ENCODE measurements at regions not wholly inside any gene's neighbourhood (a gene's known extent, or its start where the extent isn't known, plus 50 kb on each side); places are given as distances from the start of the nearest gene placed in this dataset.

- no peak overlapping the region for H3K4me3 Mint-ChIP-seq
- peaks cover 0 to 4% of the 10 kb centered on the region in 2 donors for H3K27me3 Mint-ChIP-seq
- DNase-seq (no peak), ATAC-seq (replicated peaks) (no peak)
- H3K27ac Mint-ChIP-seq, result no peak overlapping the region
- no peaks in the 10 kb centered on the region for H3K36me3 Mint-ChIP-seq
- no peaks in the 10 kb centered on the region for H3K4me1 Mint-ChIP-seq
- H3K9me3 Mint-ChIP-seq, result peaks cover 6 to 9% of the 10 kb centered on the region in 2 donors
These were observed 174.0 kb upstream of the ATP1B1 start for GRCh38 chr1:168932539-168932938.

GRCh38 chr1:168933141-168933805 lies 173.2 kb upstream of the ATP1B1 start:
- no peak for ATAC-seq (replicated peaks)
- Mint-ChIP-seq H3K4me1 (no peaks in the 10 kb centered on the region), H3K9me3 (peaks cover 6 to 9% of the 10 kb centered on the region in 2 donors), H3K36me3 (no peaks in the 10 kb centered on the region), H3K27ac (no peak overlapping the region), H3K27me3 (peaks cover 0 to 4% of the 10 kb centered on the region in 2 donors), H3K4me3 (no peak overlapping the region)
- no peak for DNase-seq

- ATAC-seq (replicated peaks) (no peak), DNase-seq (no peak)
- no peaks in the 10 kb centered on the region for H3K36me3 Mint-ChIP-seq
- H3K4me3 Mint-ChIP-seq, result no peak overlapping the region
- H3K9me3 Mint-ChIP-seq, result peaks cover 6% of the 10 kb centered on the region in 2 donors
- H3K27me3 Mint-ChIP-seq, result peaks cover 24 to 28% of the 10 kb centered on the region in 2 donors
- no peaks in the 10 kb centered on the region for H3K4me1 Mint-ChIP-seq
- no peak overlapping the region for H3K27ac Mint-ChIP-seq
These were observed 167.2 kb upstream of the ATP1B1 start for GRCh38 chr1:168939110-168939946.

- H3K27ac Mint-ChIP-seq, result no peak overlapping the region
- H3K4me1 Mint-ChIP-seq, result no peaks in the 10 kb centered on the region
- no peaks in the 10 kb centered on the region for H3K36me3 Mint-ChIP-seq
- no peak overlapping the region for H3K4me3 Mint-ChIP-seq
- ATAC-seq (replicated peaks), result no peak
- H3K9me3 Mint-ChIP-seq, result peaks cover 4 to 6% of the 10 kb centered on the region in 2 donors
- H3K27me3 Mint-ChIP-seq, result peaks cover 24 to 29% of the 10 kb centered on the region in 2 donors
- DNase-seq, result no peak
These were observed 166.6 kb upstream of the ATP1B1 start for GRCh38 chr1:168939947-168940223.

- no peaks in the 10 kb centered on the region for H3K4me1 Mint-ChIP-seq
These were observed 164.8 kb upstream of the ATP1B1 start for GRCh38 chr1:168941640-168942039.

GRCh38 chr1:168942165-168942564 lies 164.3 kb upstream of the ATP1B1 start:
- H3K4me3 Mint-ChIP-seq, result no peak overlapping the region
- H3K27ac Mint-ChIP-seq, result no peak overlapping the region
- no peaks in the 10 kb centered on the region for H3K4me1 Mint-ChIP-seq
- H3K9me3 Mint-ChIP-seq, result no peaks in the 10 kb centered on the region
- no peak for DNase-seq
- no peaks in the 10 kb centered on the region for H3K36me3 Mint-ChIP-seq
- peaks cover 27 to 35% of the 10 kb centered on the region in 2 donors for H3K27me3 Mint-ChIP-seq
- ATAC-seq (replicated peaks), result no peak

More at GRCh38 chr1:168941640-168942039, 164.8 kb upstream of the ATP1B1 start:
- Mint-ChIP-seq H3K36me3 (no peaks in the 10 kb centered on the region), H3K27ac (no peak overlapping the region), H3K4me3 (no peak overlapping the region), H3K27me3 (peaks cover 26 to 35% of the 10 kb centered on the region in 2 donors), H3K9me3 (peaks cover 0 to 3% of the 10 kb centered on the region in 2 donors)
- ATAC-seq (replicated peaks) (no peak), DNase-seq (no peak)

- Mint-ChIP-seq H3K27me3 (peaks cover 24 to 34% of the 10 kb centered on the region in 2 donors), H3K36me3 (no peaks in the 10 kb centered on the region), H3K4me3 (no peak overlapping the region), H3K9me3 (no peaks in the 10 kb centered on the region), H3K27ac (no peak overlapping the region), H3K4me1 (no peaks in the 10 kb centered on the region)
- DNase-seq (no peak), ATAC-seq (replicated peaks) (no peak)
These were observed 160.6 kb upstream of the ATP1B1 start for GRCh38 chr1:168945870-168946269.

- no peaks in the 10 kb centered on the region for H3K36me3 Mint-ChIP-seq
- no peak for DNase-seq
- H3K27me3 Mint-ChIP-seq, result peaks cover 18 to 29% of the 10 kb centered on the region in 2 donors
- H3K27ac Mint-ChIP-seq, result no peak overlapping the region
- H3K4me1 Mint-ChIP-seq, result no peaks in the 10 kb centered on the region
- ATAC-seq (replicated peaks), result no peak
- H3K4me3 Mint-ChIP-seq, result no peak overlapping the region
- no peaks in the 10 kb centered on the region for H3K9me3 Mint-ChIP-seq
These were observed 159.4 kb upstream of the ATP1B1 start for GRCh38 chr1:168947041-168947440.

GRCh38 chr1:168949672-168950071 lies 156.8 kb upstream of the ATP1B1 start:
- Mint-ChIP-seq H3K36me3 (no peaks in the 10 kb centered on the region), H3K27me3 (peaks cover 3 to 12% of the 10 kb centered on the region in 2 donors), H3K4me3 (no peak overlapping the region), H3K9me3 (peaks cover 0 to 1% of the 10 kb centered on the region in 2 donors), H3K4me1 (no peaks in the 10 kb centered on the region), H3K27ac (no peak overlapping the region)
- DNase-seq (no peak), ATAC-seq (replicated peaks) (no peak)

- Mint-ChIP-seq H3K27ac (no peak overlapping the region), H3K27me3 (peaks cover 16 to 23% of the 10 kb centered on the region in 2 donors), H3K9me3 (peaks cover 0 to 1% of the 10 kb centered on the region in 2 donors), H3K4me1 (no peaks in the 10 kb centered on the region), H3K36me3 (no peaks in the 10 kb centered on the region), H3K4me3 (no peak overlapping the region)
- ATAC-seq (replicated peaks) (no peak), DNase-seq (no peak)
These were observed 148.7 kb upstream of the ATP1B1 start for GRCh38 chr1:168957818-168958217.

- no peak overlapping the region for H3K27ac Mint-ChIP-seq
- H3K36me3 Mint-ChIP-seq, result no peaks in the 10 kb centered on the region
- DNase-seq, result no peak
- H3K9me3 Mint-ChIP-seq, result no peaks in the 10 kb centered on the region
- H3K4me3 Mint-ChIP-seq, result no peak overlapping the region
- ATAC-seq (replicated peaks), result no peak
- H3K4me1 Mint-ChIP-seq, result no peaks in the 10 kb centered on the region
- H3K27me3 Mint-ChIP-seq, result peaks cover 16 to 23% of the 10 kb centered on the region in 2 donors
These were observed 147.8 kb upstream of the ATP1B1 start for GRCh38 chr1:168958562-168959289.

GRCh38 chr1:168959382-168959781 lies 147.1 kb upstream of the ATP1B1 start:
- Mint-ChIP-seq H3K27me3 (peaks cover 16 to 23% of the 10 kb centered on the region in 2 donors), H3K4me3 (no peak overlapping the region)

GRCh38 chr1:168960114-168960513 lies 146.4 kb upstream of the ATP1B1 start:
- Mint-ChIP-seq H3K4me1 (peaks cover 5 to 7% of the 10 kb centered on the region in 2 donors), H3K36me3 (no peaks in the 10 kb centered on the region), H3K9me3 (peaks cover 0 to 1% of the 10 kb centered on the region in 2 donors), H3K4me3 (no peak overlapping the region), H3K27me3 (peaks cover 16 to 23% of the 10 kb centered on the region in 2 donors), H3K27ac (no peak overlapping the region)
- DNase-seq, result no peak
- no peak for ATAC-seq (replicated peaks)

More at GRCh38 chr1:168959382-168959781, 147.1 kb upstream of the ATP1B1 start:
- no peaks in the 10 kb centered on the region for H3K9me3 Mint-ChIP-seq
- peaks cover 3 to 4% of the 10 kb centered on the region in 2 donors for H3K4me1 Mint-ChIP-seq
- no peak for ATAC-seq (replicated peaks)
- H3K36me3 Mint-ChIP-seq, result no peaks in the 10 kb centered on the region
- no peak overlapping the region for H3K27ac Mint-ChIP-seq
- DNase-seq, result no peak

- ATAC-seq (replicated peaks) (no peak), DNase-seq (no peak)
- no peak overlapping the region for H3K27ac Mint-ChIP-seq
- no peaks in the 10 kb centered on the region for H3K36me3 Mint-ChIP-seq
- H3K9me3 Mint-ChIP-seq, result peaks cover 0 to 1% of the 10 kb centered on the region in 2 donors
- no peak overlapping the region for H3K4me3 Mint-ChIP-seq
- H3K27me3 Mint-ChIP-seq, result peaks cover 16 to 23% of the 10 kb centered on the region in 2 donors
- peaks cover 5 to 7% of the 10 kb centered on the region in 2 donors for H3K4me1 Mint-ChIP-seq
These were observed 145.9 kb upstream of the ATP1B1 start for GRCh38 chr1:168960595-168960994.

All from stimulated activated naive B cell treated with anti-CD40 and anti-IgM and Interleukin-4, amounts not matched to agents 10 μg/mL and 1 μg/mL and 100 μg/mL, for 72 hours (primary cell).